GM18868 (cell line): ENCODE measurements at regions not wholly inside any gene's neighbourhood (a gene's known extent, or its start where the extent isn't known, plus 50 kb on each side); places are given as distances from the start of the nearest gene placed in this dataset.

Experiments used
- ATAC-seq: cut with Tn5 transposase; IDR thresholded peaks from one replicate; pipeline ENCODE4 v1.9.1; 2021; ENCODE audit warnings: mild to moderate bottlenecking, moderate library complexity; ENCODE audit not compliant: unreplicated experiment

- ATAC-seq: no peak
These were observed 1108.1 kb downstream of the BCL11B start for GRCh38 chr14:98163873-98164272.

GRCh38 chr14:98165976-98166375, 1106.0 kb downstream of the BCL11B start:
- ATAC-seq: no peak

GRCh38 chr14:98167275-98167674, 1104.7 kb downstream of the BCL11B start:
- no peak for ATAC-seq

- ATAC-seq: no peak
These were observed 1104.3 kb downstream of the BCL11B start for GRCh38 chr14:98167705-98168104.

- ATAC-seq: no peak
These were observed 1103.6 kb downstream of the BCL11B start for GRCh38 chr14:98168211-98168985.

GRCh38 chr14:98169170-98169587, 1102.8 kb downstream of the BCL11B start:
- ATAC-seq: no peak

- ATAC-seq: no peak
These were observed 1101.4 kb downstream of the BCL11B start for GRCh38 chr14:98170575-98170974.

- no peak for ATAC-seq
These were observed 1100.3 kb downstream of the BCL11B start for GRCh38 chr14:98171654-98172053.

GRCh38 chr14:98172243-98172778, 1099.7 kb downstream of the BCL11B start:
- no peak for ATAC-seq

GRCh38 chr14:98173305-98173704, 1098.7 kb downstream of the BCL11B start:
- no peak for ATAC-seq

- no peak for ATAC-seq
These were observed 1098.0 kb downstream of the BCL11B start for GRCh38 chr14:98174041-98174440.

- ATAC-seq: no peak
These were observed 1096.6 kb downstream of the BCL11B start for GRCh38 chr14:98175436-98175835.

- ATAC-seq: no peak
These were observed 1096.1 kb downstream of the BCL11B start for GRCh38 chr14:98175881-98176280.

- no peak for ATAC-seq
These were observed 1095.1 kb downstream of the BCL11B start for GRCh38 chr14:98176892-98177291.

GRCh38 chr14:98177551-98177950, 1094.4 kb downstream of the BCL11B start:
- peak; percentile 59 for ATAC-seq

- ATAC-seq: no peak
These were observed 1090.8 kb downstream of the BCL11B start for GRCh38 chr14:98181241-98181640.

- no peak for ATAC-seq
These were observed 1090.2 kb downstream of the BCL11B start for GRCh38 chr14:98181768-98182167.

- ATAC-seq: no peak
These were observed 1089.5 kb downstream of the BCL11B start for GRCh38 chr14:98182393-98183055.

- no peak for ATAC-seq
These were observed 1088.4 kb downstream of the BCL11B start for GRCh38 chr14:98183556-98183955.

- no peak for ATAC-seq
These were observed 1087.5 kb downstream of the BCL11B start for GRCh38 chr14:98184457-98184856.

GRCh38 chr14:98185036-98185435, 1087.0 kb downstream of the BCL11B start:
- ATAC-seq: no peak

GRCh38 chr14:98186140-98186539, 1085.9 kb downstream of the BCL11B start:
- no peak for ATAC-seq
